HG03196 (cell line): ENCODE measurements at regions not wholly inside any gene's neighbourhood (a gene's known extent, or its start where the extent isn't known, plus 50 kb on each side); places are given as distances from the start of the nearest gene placed in this dataset.

Experiments
- ATAC-seq: cut with Tn5 transposase; IDR thresholded peaks from one replicate; pipeline ENCODE4 v1.9.1; 2021; ENCODE audit not compliant: unreplicated experiment

GRCh38 chr12:22893878-22894277, 268.9 kb downstream of the ETNK1 start:
- ATAC-seq = no peak

- no peak for ATAC-seq
Observed at GRCh38 chr12:22899184-22899583, 274.2 kb downstream of the ETNK1 start.

GRCh38 chr12:22900401-22900800, 275.4 kb downstream of the ETNK1 start:
- ATAC-seq = no peak

- no peak for ATAC-seq
Observed at GRCh38 chr12:22904485-22904884, 279.5 kb downstream of the ETNK1 start.

GRCh38 chr12:22916241-22916640, 291.3 kb downstream of the ETNK1 start:
- ATAC-seq = no peak

- ATAC-seq = no peak
Observed at GRCh38 chr12:22916815-22917214, 291.8 kb downstream of the ETNK1 start.

GRCh38 chr12:22919883-22920282, 294.9 kb downstream of the ETNK1 start:
- ATAC-seq = no peak

- no peak for ATAC-seq
Observed at GRCh38 chr12:22923768-22924167, 298.8 kb downstream of the ETNK1 start.

GRCh38 chr12:22924391-22924790, 299.4 kb downstream of the ETNK1 start:
- no peak for ATAC-seq

GRCh38 chr12:22925623-22926022, 300.7 kb downstream of the ETNK1 start:
- no peak for ATAC-seq

- no peak for ATAC-seq
Observed at GRCh38 chr12:22932431-22932830, 307.5 kb downstream of the ETNK1 start.

- ATAC-seq = no peak
Observed at GRCh38 chr12:22935090-22935489, 310.1 kb downstream of the ETNK1 start.

- ATAC-seq = no peak
Observed at GRCh38 chr12:22935501-22935900, 310.5 kb downstream of the ETNK1 start.

GRCh38 chr12:22938323-22938722, 313.4 kb downstream of the ETNK1 start:
- no peak for ATAC-seq

- no peak for ATAC-seq
Observed at GRCh38 chr12:22951206-22951605, 326.2 kb downstream of the ETNK1 start.

GRCh38 chr12:22956690-22957089, 331.7 kb downstream of the ETNK1 start:
- no peak for ATAC-seq

GRCh38 chr12:22967171-22967570, 342.2 kb downstream of the ETNK1 start:
- no peak for ATAC-seq

- ATAC-seq = no peak
Observed at GRCh38 chr12:22969521-22969920, 344.6 kb downstream of the ETNK1 start.

- ATAC-seq = no peak
Observed at GRCh38 chr12:22971247-22971646, 346.3 kb downstream of the ETNK1 start.

GRCh38 chr12:22971701-22972191, 346.8 kb downstream of the ETNK1 start:
- ATAC-seq = no peak

- ATAC-seq = no peak
Observed at GRCh38 chr12:22974865-22975264, 349.9 kb downstream of the ETNK1 start.

GRCh38 chr12:22978962-22979361, 354.0 kb downstream of the ETNK1 start:
- ATAC-seq = no peak

- no peak for ATAC-seq
Observed at GRCh38 chr12:22979854-22980469, 355.0 kb downstream of the ETNK1 start.
